Stimulated activated CD8-positive, alpha-beta memory T cell treated with anti-CD3 and anti-CD28 coated beads, Interleukin-7, amount 100 ng/mL, for 48 hours (primary cell): ENCODE measurements at regions not wholly inside any gene's neighbourhood (a gene's known extent, or its start where the extent isn't known, plus 50 kb on each side); places are given as distances from the start of the nearest gene placed in this dataset.
"Not testable (repeated sequence)": the region's sequence is repeated elsewhere in the genome, so short reads cannot be mapped to it uniquely, and the experiment has no call there.

ENCODE experiments used
- DNase-seq, 2 donors: peaks; one replicate each; pipeline ENCODE4 v3.0.0-alpha.2; 2020; ENCODE audit warnings: low read depth in 1 of 2; ENCODE audit errors: extremely low read depth in 1 of 2

DNA sequence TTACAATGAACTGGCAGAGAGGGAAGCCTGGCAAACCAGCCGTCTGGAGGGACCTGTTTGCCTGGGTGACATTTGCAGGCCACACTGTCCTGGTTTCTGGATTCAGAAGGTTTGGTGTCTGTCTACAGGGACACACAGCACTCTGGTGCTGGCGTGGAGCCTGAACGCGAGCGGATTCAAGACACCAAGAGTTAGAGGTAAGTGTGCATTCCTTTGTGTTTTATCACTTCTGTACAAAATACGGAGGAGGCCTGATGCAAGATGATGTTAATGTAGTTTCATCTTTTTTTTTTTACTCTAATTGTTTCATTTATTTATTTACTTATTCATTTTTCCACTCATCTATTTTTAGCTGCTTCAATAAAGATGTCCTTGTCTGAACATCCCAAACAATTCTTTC, 485.3 kb upstream of the ADARB2 start:
- DNase-seq, result no peak

DNA sequence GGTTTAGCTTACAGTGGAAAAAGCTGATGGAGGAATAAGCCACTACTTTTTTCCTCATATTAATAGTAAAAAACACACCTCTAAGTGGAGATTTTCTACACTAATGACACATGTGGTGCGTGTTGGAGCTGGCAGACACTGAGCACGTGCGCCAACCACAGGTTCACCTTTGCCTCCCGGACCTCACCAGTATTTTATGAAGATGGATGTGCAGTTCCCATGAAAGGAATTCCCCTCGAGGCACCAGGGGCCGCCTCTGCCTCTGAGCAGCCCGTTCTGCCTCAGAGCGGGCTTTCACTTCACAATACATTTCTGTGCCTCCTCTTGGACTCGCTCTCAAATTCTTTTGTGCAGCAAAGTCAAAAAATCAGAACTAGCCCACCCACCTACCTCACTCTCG, 477.5 kb upstream of the ADARB2 start:
- DNase-seq, result no peak

DNA sequence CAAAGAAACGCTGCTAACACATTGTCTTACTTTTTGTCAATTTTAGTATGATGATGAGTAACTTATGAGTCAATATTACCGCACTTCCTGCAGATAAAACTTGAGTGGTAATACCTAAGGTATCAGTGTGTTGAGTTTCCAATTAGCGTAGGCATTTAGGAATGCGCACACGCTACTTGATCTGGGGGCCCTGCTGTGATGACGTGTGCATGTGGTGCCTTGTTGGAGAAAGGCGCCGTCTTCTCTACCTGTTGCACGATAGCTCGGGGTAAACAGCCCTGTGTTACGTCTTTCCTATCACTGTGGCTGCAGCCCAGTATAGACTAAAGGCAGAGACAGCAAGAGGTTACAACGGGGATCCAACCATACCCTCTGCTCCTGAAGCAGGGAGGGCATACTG, 476.8 kb upstream of the ADARB2 start:
- DNase-seq, result no peak

DNA sequence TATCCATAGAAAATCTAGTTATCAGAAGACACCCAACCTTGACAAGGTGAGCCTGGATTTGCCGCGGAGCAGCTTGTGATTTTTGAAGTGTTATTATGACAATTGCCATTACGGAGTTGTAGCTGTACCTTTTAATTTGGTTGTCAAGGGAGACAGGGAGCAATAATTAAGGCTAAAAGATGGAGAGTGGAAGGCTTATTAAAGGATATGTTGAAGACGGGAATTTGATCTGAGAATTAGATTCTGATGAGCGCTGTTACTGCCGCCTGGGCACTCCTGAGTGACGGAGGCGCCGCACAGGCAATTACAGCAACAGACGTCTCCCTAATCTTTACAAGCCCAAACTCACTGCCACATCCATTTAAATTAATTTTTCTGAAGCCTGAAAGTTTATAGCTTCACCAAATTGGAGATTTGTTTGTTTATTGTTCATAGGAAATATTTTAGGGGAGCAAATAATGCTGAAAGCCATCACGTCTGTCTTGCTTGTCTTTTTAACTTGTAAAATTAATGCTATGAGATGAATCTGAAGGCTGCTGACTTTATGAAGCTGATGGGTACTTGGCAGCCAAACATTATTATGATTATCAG, 475.0 kb upstream of the ADARB2 start:
- no peak for DNase-seq

GRCh38 chr10:2210088-2210487, 472.8 kb upstream of the ADARB2 start:
- no peak for DNase-seq

DNA sequence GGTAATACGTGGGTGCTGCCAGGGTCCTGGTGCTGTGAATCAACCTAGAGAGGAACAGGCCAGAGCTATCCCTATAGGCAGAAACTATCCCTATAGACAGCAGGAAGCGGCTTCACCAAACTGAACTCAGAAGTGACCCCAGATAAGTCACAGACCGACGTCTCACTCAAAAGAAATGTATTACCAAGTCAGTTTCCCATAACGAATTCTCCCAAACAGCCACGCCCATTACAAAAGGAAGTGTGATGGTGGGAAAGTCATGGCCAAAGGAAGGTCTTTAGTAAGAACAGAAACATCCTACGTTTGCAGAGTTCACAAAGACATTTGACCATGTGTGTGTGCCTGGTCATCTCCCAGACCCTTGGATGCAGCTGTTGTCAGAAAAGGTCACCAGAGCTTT, 470.8 kb upstream of the ADARB2 start:
- DNase-seq, result no peak

- DNase-seq, result no peak
Observed at GRCh38 chr10:2207246-2207922, 470.1 kb upstream of the ADARB2 start.

GRCh38 chr10:2205406-2205805, 468.1 kb upstream of the ADARB2 start:
- DNase-seq, result no peak

- no peak for DNase-seq
Observed at GRCh38 chr10:2202401-2202800, 465.1 kb upstream of the ADARB2 start.

DNA sequence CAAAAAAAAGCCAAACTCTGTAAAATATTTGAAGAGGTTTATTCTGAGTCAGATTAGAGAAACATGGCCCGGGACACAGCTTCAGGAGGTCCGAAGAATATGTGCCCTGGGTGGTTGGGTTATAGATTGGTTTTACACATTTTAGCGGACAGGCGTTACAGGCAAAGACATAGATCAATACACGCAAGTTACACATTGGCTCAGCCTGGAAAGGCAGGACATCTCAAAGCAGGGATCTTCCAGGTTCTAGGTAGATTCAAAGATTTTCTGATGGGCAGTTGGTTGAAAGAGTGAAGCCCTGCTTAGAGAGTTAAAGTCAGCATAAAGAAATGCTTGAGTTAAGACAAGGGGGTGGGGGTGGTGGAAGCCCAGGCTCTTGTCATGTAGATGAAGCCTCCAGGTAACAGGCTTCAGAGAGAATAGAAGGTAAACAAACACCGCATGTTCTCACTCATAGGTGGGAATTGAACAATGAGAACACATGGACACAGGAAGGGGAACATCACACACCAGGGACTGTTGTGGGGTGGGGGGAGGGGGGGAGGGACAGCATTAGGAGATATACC, 464.3 kb upstream of the ADARB2 start:
- DNase-seq, result no peak

DNA sequence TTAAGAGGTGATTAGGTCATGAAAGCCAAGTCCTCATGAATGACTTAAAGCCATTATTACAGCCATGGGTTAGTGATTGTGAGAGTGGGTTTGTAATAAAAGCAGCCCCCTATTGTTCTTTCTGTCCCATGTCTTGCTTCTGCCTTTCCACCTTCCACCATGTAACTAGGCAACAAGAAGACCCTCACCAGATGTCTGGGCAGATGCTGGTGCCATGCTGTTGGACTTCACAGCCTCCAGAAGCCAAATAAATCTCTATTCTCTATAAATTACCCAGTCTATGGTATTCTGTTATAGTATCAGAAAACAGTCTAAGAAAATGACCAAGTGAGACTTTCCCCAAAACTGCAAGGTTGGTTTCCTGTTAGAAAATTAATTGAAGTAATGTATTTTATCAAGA, 460.3 kb upstream of the ADARB2 start:
- no peak for DNase-seq

DNA sequence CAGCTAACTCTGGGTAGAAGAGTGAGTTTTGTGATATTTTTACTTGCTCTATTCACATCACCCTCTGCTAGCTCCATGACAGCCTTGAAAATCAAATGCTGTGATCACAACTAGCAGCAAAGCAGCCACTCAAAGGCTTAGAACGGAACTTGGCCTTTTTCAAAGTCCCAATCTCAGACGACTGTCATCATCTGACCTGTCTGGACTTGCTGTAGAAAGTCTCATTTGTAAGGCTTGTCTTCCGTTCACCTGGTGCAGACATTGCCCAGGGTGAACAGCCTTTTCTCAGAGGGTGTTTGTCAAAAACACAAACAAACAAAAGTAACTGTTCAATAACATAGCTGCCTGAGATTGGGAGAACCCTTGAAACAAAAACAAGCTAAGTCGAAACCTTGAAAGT, 458.9 kb upstream of the ADARB2 start:
- DNase-seq, result no peak

GRCh38 chr10:2189356-2189755, 452.0 kb upstream of the ADARB2 start:
- not testable (repeated sequence) for DNase-seq

- no peak for DNase-seq
Observed at GRCh38 chr10:2188371-2188770, 451.0 kb upstream of the ADARB2 start.

GRCh38 chr10:2173327-2173726, 436.0 kb upstream of the ADARB2 start:
- DNase-seq, result no peak

GRCh38 chr10:2165771-2166460, 428.6 kb upstream of the ADARB2 start:
- DNase-seq, result no peak

DNA sequence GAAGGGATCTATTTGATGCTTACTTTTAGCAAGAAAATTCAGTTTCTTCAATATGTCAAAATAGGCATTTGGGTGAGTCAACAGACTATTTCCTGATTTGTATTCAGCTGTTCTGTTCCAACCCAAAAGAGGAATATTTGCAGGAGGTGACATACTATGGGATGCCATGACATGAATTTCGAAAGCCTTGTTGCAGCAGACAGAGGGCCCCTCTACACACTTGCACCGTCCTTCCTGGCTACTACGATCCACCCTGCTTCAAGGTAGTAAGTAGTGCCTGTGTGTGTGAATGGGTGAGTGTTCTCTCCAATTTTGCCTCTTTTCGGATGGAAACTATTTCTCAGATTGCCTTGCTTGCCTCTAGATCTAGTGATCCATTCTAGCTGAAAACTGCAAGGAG, 413.0 kb upstream of the ADARB2 start:
- DNase-seq, result no peak

DNA sequence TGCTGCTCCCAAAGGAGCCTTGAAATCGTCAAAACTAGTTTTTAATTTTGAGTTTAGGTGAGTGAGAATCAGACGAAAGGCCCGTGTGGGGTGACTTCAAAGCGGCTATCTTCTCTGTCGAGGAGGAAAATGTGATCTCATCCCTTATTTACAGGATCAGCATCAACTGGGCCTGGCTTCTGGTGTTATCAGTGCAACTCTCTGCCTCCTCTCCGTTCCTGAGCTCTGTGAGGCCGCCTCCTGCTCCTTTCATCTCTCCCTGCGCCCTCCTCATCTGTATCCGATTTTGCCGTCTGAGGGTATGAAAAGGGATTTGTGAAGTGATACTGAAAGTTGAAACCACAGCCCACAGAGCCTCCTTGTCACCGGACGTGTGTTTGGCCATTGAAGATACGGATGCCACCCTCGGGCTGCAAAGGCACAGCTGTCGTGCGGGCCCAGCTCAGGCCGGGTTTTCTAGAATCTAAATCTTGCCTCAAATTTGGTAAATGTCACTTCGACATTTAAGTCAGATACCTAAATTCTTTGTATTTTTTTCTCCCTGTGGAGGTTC, 408.7 kb upstream of the ADARB2 start:
- DNase-seq, result no peak

GRCh38 chr10:2145491-2145890, 408.2 kb upstream of the ADARB2 start:
- no peak for DNase-seq

DNA sequence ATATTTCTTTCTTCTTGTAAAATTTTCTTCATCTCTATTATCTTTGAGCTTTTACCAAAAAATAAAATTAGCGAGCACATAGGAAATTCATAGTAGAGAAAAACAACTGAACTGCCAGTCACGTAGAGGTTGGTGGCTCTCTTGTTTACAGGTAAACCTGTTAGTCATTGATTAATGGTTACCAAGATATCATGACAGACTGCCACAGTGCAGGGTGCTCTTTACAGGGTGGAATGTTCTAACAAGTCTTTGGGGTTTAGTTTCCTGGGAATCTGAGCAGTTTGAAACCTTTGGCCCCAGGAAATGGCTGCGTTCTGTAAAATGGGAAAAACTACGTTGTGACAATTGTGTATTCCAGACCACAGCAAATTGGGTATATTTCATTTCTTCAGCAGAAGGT, 407.3 kb upstream of the ADARB2 start:
- no peak for DNase-seq

GRCh38 chr10:2143213-2143835, 406.0 kb upstream of the ADARB2 start:
- no peak for DNase-seq
